ENCODE measurements at regions not wholly inside any gene's neighbourhood (a gene's known extent, or its start where the extent isn't known, plus 50 kb on each side); places are given as distances from the start of the nearest gene placed in this dataset.
A peak's percentile ranks its signal among the peaks of the same experiment; 100 is the strongest.

DNA sequence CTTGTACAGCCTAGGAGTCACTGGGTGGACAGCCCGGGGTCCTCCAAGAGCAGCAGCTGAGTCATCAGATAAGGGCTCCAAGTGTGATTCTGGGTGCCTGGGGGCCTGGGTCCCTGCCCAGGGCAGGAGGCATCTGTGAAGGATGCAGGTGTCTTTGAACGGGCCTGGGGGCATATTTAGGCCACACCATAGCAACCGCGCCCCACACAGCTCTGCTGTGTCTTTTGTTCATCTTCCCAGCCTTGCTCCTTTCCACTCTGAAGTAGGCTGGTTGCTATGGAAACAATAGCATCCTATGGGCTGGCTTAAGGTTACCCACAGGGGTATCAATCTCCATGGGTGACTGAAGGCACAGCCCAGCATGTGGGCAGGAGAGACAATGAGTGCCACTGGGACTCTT, 324.7 kb downstream of the TCERG1L start:
- DNase-seq, result peak in 1 of 2 donors; percentile 20
- ATAC-seq (ENCODE audit: low FRiP score in 2 of 2), result no peak
- Histone ChIP-seq H3K4me3 (no peak overlapping the region), H3K4me1 (no peaks in the 10 kb centered on the region), H3K27ac (no peak overlapping the region), H3K27me3 (no peaks in the 10 kb centered on the region), H3K36me3 (no peaks in the 10 kb centered on the region), H3K9me3 (no peaks in the 10 kb centered on the region)
- WGBS, 2 donors, result 83 to 85% methylated on average over 2 to 3 of the region's 4 CpGs
- TF ChIP-seq POLR2A (IDR thresholded peaks at IDR 0.05) (no peak), EP300 (IDR thresholded peaks at IDR 0.05) (no peak), POLR2AphosphoS5 (IDR thresholded peaks at IDR 0.05) (no peak)
- TF ChIP-seq, protein P1, sequence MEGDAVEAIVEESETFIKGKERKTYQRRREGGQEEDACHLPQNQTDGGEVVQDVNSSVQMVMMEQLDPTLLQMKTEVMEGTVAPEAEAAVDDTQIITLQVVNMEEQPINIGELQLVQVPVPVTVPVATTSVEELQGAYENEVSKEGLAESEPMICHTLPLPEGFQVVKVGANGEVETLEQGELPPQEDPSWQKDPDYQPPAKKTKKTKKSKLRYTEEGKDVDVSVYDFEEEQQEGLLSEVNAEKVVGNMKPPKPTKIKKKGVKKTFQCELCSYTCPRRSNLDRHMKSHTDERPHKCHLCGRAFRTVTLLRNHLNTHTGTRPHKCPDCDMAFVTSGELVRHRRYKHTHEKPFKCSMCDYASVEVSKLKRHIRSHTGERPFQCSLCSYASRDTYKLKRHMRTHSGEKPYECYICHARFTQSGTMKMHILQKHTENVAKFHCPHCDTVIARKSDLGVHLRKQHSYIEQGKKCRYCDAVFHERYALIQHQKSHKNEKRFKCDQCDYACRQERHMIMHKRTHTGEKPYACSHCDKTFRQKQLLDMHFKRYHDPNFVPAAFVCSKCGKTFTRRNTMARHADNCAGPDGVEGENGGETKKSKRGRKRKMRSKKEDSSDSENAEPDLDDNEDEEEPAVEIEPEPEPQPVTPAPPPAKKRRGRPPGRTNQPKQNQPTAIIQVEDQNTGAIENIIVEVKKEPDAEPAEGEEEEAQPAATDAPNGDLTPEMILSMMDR (IDR thresholded peaks at IDR 0.05), result no peak

DNA sequence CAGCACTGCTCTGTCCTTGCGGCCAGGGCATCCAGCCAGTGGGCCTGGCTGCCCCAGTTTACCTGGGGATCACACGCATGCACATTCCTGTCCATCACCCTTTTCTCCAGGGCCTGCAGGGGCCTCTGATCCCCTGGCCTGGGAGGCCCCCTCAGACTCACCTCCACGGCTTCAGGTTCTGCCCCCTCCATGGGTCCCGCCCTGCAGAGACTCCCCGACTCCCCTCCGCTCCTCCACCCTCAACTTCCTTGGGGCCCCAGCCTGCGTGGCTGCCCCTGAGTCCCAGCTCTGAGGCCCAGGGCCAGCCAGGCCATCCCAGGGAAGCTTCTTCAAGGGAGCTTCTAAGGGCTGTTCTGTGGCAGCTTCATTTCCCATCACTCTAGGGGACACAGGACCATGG, 324.1 kb downstream of the TCERG1L start:
- no peak overlapping the region for H3K4me3 ChIP-seq
- H3K4me1 ChIP-seq, result no peaks in the 10 kb centered on the region
- peak in 1 of 2 donors; percentile 37 for DNase-seq
- WGBS, 2 donors, result 86 to 88% methylated on average over 6 to 7 of the region's 7 CpGs
- no peaks in the 10 kb centered on the region for H3K36me3 ChIP-seq
- no peaks in the 10 kb centered on the region for H3K9me3 ChIP-seq
- no peak overlapping the region for H3K27ac ChIP-seq
- TF ChIP-seq, protein P1 (IDR thresholded peaks at IDR 0.05), result no peak
- TF ChIP-seq POLR2A (IDR thresholded peaks at IDR 0.05), result no peak
- TF ChIP-seq EP300 (IDR thresholded peaks at IDR 0.05), result no peak
- TF ChIP-seq POLR2AphosphoS5 (IDR thresholded peaks at IDR 0.05), result no peak
- no peaks in the 10 kb centered on the region for H3K27me3 ChIP-seq
- ATAC-seq (ENCODE audit: low FRiP score in 2 of 2), result peak in 1 of 2 donors; percentile 47

DNA sequence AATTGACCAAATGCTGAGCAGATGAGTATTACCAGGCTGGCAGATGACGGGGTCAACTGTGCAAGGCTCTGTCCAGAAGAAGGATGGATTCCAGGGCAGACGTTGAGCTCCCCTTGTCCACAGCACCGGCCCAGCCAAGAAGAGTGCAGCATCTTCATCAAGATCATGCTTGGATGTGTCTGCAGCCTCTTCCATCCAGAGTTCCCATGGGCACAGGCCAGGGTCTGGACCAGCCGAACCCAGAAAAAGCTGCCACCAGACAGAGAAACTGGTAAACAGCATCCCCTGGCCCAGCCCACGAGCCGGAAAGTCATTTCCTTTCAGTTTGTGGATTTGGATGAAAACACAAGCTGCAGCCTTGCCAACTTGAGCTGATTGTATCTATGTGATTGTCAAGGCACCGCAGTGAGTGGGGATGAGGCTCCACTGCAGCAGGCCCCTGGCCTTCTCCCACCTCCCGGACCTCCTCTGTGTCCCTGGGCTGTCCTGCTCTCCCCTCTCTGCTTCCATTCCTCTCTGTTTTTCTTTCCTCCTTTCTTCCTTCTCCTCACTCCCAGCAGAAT, 321.8 kb downstream of the TCERG1L start:
- Histone ChIP-seq H3K27ac (no peak overlapping the region), H3K4me1 (no peaks in the 10 kb centered on the region), H3K9me3 (no peaks in the 10 kb centered on the region), H3K36me3 (no peaks in the 10 kb centered on the region), H3K4me3 (no peak overlapping the region), H3K27me3 (no peaks in the 10 kb centered on the region)
- no peak for TF ChIP-seq POLR2AphosphoS5 (IDR thresholded peaks at IDR 0.05)
- no peak for TF ChIP-seq POLR2A (IDR thresholded peaks at IDR 0.05)
- TF ChIP-seq EP300 (IDR thresholded peaks at IDR 0.05), result no peak
- TF ChIP-seq, protein P1 (IDR thresholded peaks at IDR 0.05), result no peak
- WGBS, 2 donors, result 53 to 63% methylated on average over 7 of the region's 8 CpGs
- DNase-seq (no peak), ATAC-seq (ENCODE audit: low FRiP score in 2 of 2) (no peak)

DNA sequence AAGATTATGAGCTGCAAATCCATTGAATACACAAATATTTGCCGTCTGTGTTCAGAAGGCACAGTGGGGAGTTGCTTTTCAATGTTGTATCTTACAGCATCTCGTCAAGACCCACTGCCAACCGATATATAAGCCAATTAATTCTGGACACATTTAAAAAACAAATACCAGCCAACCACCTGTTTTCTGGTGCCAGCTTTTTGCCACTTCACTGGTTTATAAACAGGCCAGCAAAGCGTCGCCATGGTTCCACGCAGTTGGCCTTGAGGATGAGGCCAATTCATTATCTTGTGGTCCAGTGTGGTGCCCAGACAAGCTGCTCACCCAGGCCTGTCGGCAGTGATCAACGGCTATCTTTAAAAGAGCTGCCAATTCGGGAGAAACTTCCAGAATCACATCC, 321.0 kb downstream of the TCERG1L start:
- Histone ChIP-seq H3K27ac (no peak overlapping the region), H3K36me3 (no peaks in the 10 kb centered on the region), H3K9me3 (no peaks in the 10 kb centered on the region), H3K4me3 (no peak overlapping the region), H3K27me3 (no peaks in the 10 kb centered on the region), H3K4me1 (no peaks in the 10 kb centered on the region)
- TF ChIP-seq EP300 (IDR thresholded peaks at IDR 0.05) (no peak), POLR2A (IDR thresholded peaks at IDR 0.05) (no peak), POLR2AphosphoS5 (IDR thresholded peaks at IDR 0.05) (no peak)
- TF ChIP-seq, protein P1 (IDR thresholded peaks at IDR 0.05), result no peak
- WGBS, 2 donors, result 76 to 82% methylated on average over 9 of the region's 9 CpGs
- no peak for DNase-seq
- no peak for ATAC-seq (ENCODE audit: low FRiP score in 2 of 2)
